Kidney (tissue), 13 donors: ENCODE measurements at regions not wholly inside any gene's neighbourhood (a gene's known extent, or its start where the extent isn't known, plus 50 kb on each side); places are given as distances from the start of the nearest gene placed in this dataset.

Experiments
- DNase-seq, 5 donors: peaks; one replicate each; pipeline ENCODE4 v3.0.0-alpha.2; 2013 to 2020
- FAIRE-seq: peaks from 2 replicates; lab custom pipeline; 2012; peaks lifted over from hg19 to GRCh38; lab: Jason Lieb, UNC
- H3K27ac ChIP-seq, 2 donors: one replicate each; pipeline ENCODE4 v1.7.0; 2013; ENCODE audit warnings: low read depth in 2 of 2, low read length in 2 of 2, inconsistent platforms in 1 of 2
- H3K27me3 ChIP-seq: one replicate; pipeline ENCODE4 v1.7.1; 2013; ENCODE audit warnings: low read length, inconsistent platforms; ENCODE audit not compliant: control insufficient read depth, insufficient read depth
- H3K36me3 ChIP-seq, 3 donors: one replicate each; pipeline versions ENCODE4 v1.7.0 to v1.7.1; 2013; ENCODE audit warnings: low read length in 3 of 3, control low read depth in 1 of 3, inconsistent platforms in 1 of 3; ENCODE audit not compliant: insufficient read depth in 3 of 3, control insufficient read depth in 2 of 3
- H3K4me1 ChIP-seq, 3 donors: one replicate each; pipeline versions ENCODE4 v1.7.0 to v1.7.1; 2013; ENCODE audit warnings: low read length in 3 of 3, inconsistent platforms in 1 of 3, low read depth in 1 of 3; ENCODE audit not compliant: control insufficient read depth in 2 of 3, insufficient read depth in 2 of 3
- H3K4me3 ChIP-seq, 3 donors: one replicate each; pipeline versions ENCODE4 v1.7.0 to v1.8.1; 2013; ENCODE audit warnings: low read length in 3 of 3, control low read depth in 1 of 3, inconsistent platforms in 1 of 3
- H3K9ac ChIP-seq, 3 donors: one replicate each; pipeline versions ENCODE4 v1.7.0 to v1.7.1; 2013; ENCODE audit warnings: low read length in 3 of 3, control low read depth in 1 of 3, inconsistent platforms in 1 of 3
- H3K9me3 ChIP-seq, 3 donors: one replicate each; pipeline versions ENCODE4 v1.7.0 to v1.7.1; 2013; ENCODE audit warnings: low read length in 3 of 3, control low read depth in 1 of 3, inconsistent platforms in 1 of 3; ENCODE audit not compliant: control insufficient read depth in 2 of 3, insufficient read depth in 1 of 3
- CTCF ChIP-seq: IDR thresholded peaks from 3 replicates; pipeline ENCODE4 v1.5.1; 2012; ENCODE audit warnings: mild to moderate bottlenecking, moderate library complexity, borderline replicate concordance; ENCODE audit not compliant: insufficient read depth; ENCODE audit errors: extremely low read depth
- intact Hi-C: fragments of 100-400 bp; cut with DNase I; formaldehyde crosslinking; loops from one replicate; pipeline ENCODE4 v1.11.1; 2022
- donor health status: control.
- donor health status: control.
- donor health status: control.
- donor health status: control.
- donor health status: control.
- donor health status: DM: yes; HTN: yes; CAD: no.
- donor health status: Normal renal cell carcinoma (clear cell type).

GRCh38 chr5:2537378-2538145 lies 213.9 kb downstream of the IRX2 start:
- H3K27ac ChIP-seq, result no peak overlapping the region
- H3K9ac ChIP-seq, result no peak overlapping the region
- DNase-seq (no peak), FAIRE-seq (no peak)
- intact Hi-C loops, result no loop called here
- no peak overlapping the region for H3K4me3 ChIP-seq
- no peaks in the 10 kb centered on the region for H3K4me1 ChIP-seq
- no peaks in the 10 kb centered on the region for H3K9me3 ChIP-seq
- peaks cover 13% of the 10 kb centered on the region for H3K27me3 ChIP-seq
- no peaks in the 10 kb centered on the region for H3K36me3 ChIP-seq
- no peak for TF ChIP-seq CTCF

GRCh38 chr5:2536632-2537377 lies 214.7 kb downstream of the IRX2 start:
- no peak overlapping the region for H3K4me3 ChIP-seq
- H3K27ac ChIP-seq, result no peak overlapping the region
- DNase-seq (no peak), FAIRE-seq (no peak)
- no peaks in the 10 kb centered on the region for H3K36me3 ChIP-seq
- intact Hi-C loops, result no loop called here
- H3K4me1 ChIP-seq, result no peaks in the 10 kb centered on the region
- TF ChIP-seq CTCF, result no peak
- H3K9ac ChIP-seq, result no peak overlapping the region
- peaks cover 0 to 1% (median 0%) of the 10 kb centered on the region in 3 donors for H3K9me3 ChIP-seq
- H3K27me3 ChIP-seq, result peaks cover 13% of the 10 kb centered on the region

GRCh38 chr5:2534970-2535369 lies 216.5 kb downstream of the IRX2 start:
- Histone ChIP-seq H3K4me1 (no peaks in the 10 kb centered on the region), H3K36me3 (no peaks in the 10 kb centered on the region), H3K27ac (no peak overlapping the region), H3K9ac (no peak overlapping the region), H3K27me3 (peaks cover 8% of the 10 kb centered on the region), H3K9me3 (peaks cover 0 to 2% (median 0%) of the 10 kb centered on the region in 3 donors), H3K4me3 (no peak overlapping the region)
- no peak for TF ChIP-seq CTCF
- intact Hi-C loops, result no loop called here
- DNase-seq, result no peak
- no peak for FAIRE-seq
